ENCODE measurements at regions not wholly inside any gene's neighbourhood (a gene's known extent, or its start where the extent isn't known, plus 50 kb on each side); places are given as distances from the start of the nearest gene placed in this dataset.

- H3K4me2 ChIP-seq (ENCODE audit: extremely low read depth, insufficient read depth, low read length), result no peak overlapping the region
- H3K79me2 ChIP-seq (ENCODE audit: control insufficient read depth, insufficient read depth, low read length), result no peaks in the 10 kb centered on the region
Observed at GRCh38 chr18:68429841-68430240, 285.1 kb downstream of the TMX3 start.

GRCh38 chr18:68429111-68429510 is 285.8 kb downstream of the TMX3 start:
- DNase-seq (ENCODE audit: low read depth in 2 of 2), result no peak
- Histone ChIP-seq H3K4me1 (ENCODE audit: control insufficient read depth, extremely low read depth, insufficient read depth, low read length) (peaks cover 12% of the 10 kb centered on the region), H3K9ac (ENCODE audit: insufficient read depth, low read length) (no peak overlapping the region), H3K79me2 (ENCODE audit: control insufficient read depth, insufficient read depth, low read length) (no peaks in the 10 kb centered on the region), H4K20me1 (ENCODE audit: control insufficient read depth, extremely low read depth, insufficient read depth, low read length) (no peaks in the 10 kb centered on the region), H3K4me3 (replicated peaks in 1 of 4; ENCODE audit: control extremely low read depth in 1 of 4, insufficient read depth in 1 of 4, low read depth in 3 of 4, low read length in 4 of 4) (no peak overlapping the region), H3K27me3 (ENCODE audit: control insufficient read depth, insufficient read depth, low read length) (no peaks in the 10 kb centered on the region), H3K27ac (ENCODE audit: insufficient read depth, low read length) (peak overlapping the region; percentile 48), H3K36me3 (ENCODE audit: control insufficient read depth, insufficient read depth, low read length) (no peaks in the 10 kb centered on the region), H3K4me2 (ENCODE audit: extremely low read depth, insufficient read depth, low read length) (no peak overlapping the region), H3K9me3 (ENCODE audit: control insufficient read depth, insufficient read depth, low read depth, low read length) (no peaks in the 10 kb centered on the region), H2AFZ (ENCODE audit: low read length) (no peak overlapping the region)
- TF ChIP-seq EZH2 (IDR thresholded peaks at IDR 0.05; ENCODE audit: low read length, missing control alignments), result no peak
- TF ChIP-seq CTCF (conservative IDR thresholded peaks at IDR 0.05 in 1 of 2, IDR thresholded peaks at IDR 0.05 in 1 of 2; ENCODE audit: low read depth in 1 of 2, low read length in 2 of 2), result no peak

More at GRCh38 chr18:68429841-68430240, 285.1 kb downstream of the TMX3 start:
- H2AFZ ChIP-seq (ENCODE audit: low read length), result no peak overlapping the region
- H3K36me3 ChIP-seq (ENCODE audit: control insufficient read depth, insufficient read depth, low read length), result no peaks in the 10 kb centered on the region
- H3K9me3 ChIP-seq (ENCODE audit: control insufficient read depth, insufficient read depth, low read depth, low read length), result no peaks in the 10 kb centered on the region
- TF ChIP-seq CTCF (conservative IDR thresholded peaks at IDR 0.05 in 1 of 2, IDR thresholded peaks at IDR 0.05 in 1 of 2; ENCODE audit: low read depth in 1 of 2, low read length in 2 of 2) (no peak), EZH2 (IDR thresholded peaks at IDR 0.05; ENCODE audit: low read length, missing control alignments) (no peak)
- peaks cover 12% of the 10 kb centered on the region for H3K4me1 ChIP-seq (ENCODE audit: control insufficient read depth, extremely low read depth, insufficient read depth, low read length)
- H3K27me3 ChIP-seq (ENCODE audit: control insufficient read depth, insufficient read depth, low read length), result no peaks in the 10 kb centered on the region
- no peak overlapping the region for H3K9ac ChIP-seq (ENCODE audit: insufficient read depth, low read length)
- H3K4me3 ChIP-seq (replicated peaks in 1 of 4; ENCODE audit: control extremely low read depth in 1 of 4, insufficient read depth in 1 of 4, low read depth in 3 of 4, low read length in 4 of 4), result no peak overlapping the region
- H4K20me1 ChIP-seq (ENCODE audit: control insufficient read depth, extremely low read depth, insufficient read depth, low read length), result no peaks in the 10 kb centered on the region
- DNase-seq (ENCODE audit: low read depth in 2 of 2), result peak; percentile 40 to 79
- H3K27ac ChIP-seq (ENCODE audit: insufficient read depth, low read length), result no peak overlapping the region

GRCh38 chr18:68428661-68429060 is 286.2 kb downstream of the TMX3 start:
- no peak for TF ChIP-seq EZH2 (IDR thresholded peaks at IDR 0.05; ENCODE audit: low read length, missing control alignments)
- TF ChIP-seq CTCF (conservative IDR thresholded peaks at IDR 0.05 in 1 of 2, IDR thresholded peaks at IDR 0.05 in 1 of 2; ENCODE audit: low read depth in 1 of 2, low read length in 2 of 2), result no peak
- H3K79me2 ChIP-seq (ENCODE audit: control insufficient read depth, insufficient read depth, low read length), result no peaks in the 10 kb centered on the region
- H3K27me3 ChIP-seq (ENCODE audit: control insufficient read depth, insufficient read depth, low read length), result no peaks in the 10 kb centered on the region
- no peak overlapping the region for H2AFZ ChIP-seq (ENCODE audit: low read length)
- H3K9ac ChIP-seq (ENCODE audit: insufficient read depth, low read length), result no peak overlapping the region
- H3K9me3 ChIP-seq (ENCODE audit: control insufficient read depth, insufficient read depth, low read depth, low read length), result no peaks in the 10 kb centered on the region
- no peaks in the 10 kb centered on the region for H4K20me1 ChIP-seq (ENCODE audit: control insufficient read depth, extremely low read depth, insufficient read depth, low read length)
- DNase-seq (ENCODE audit: low read depth in 2 of 2), result peak; percentile 37 to 57
- no peak overlapping the region for H3K4me3 ChIP-seq (replicated peaks in 1 of 4; ENCODE audit: control extremely low read depth in 1 of 4, insufficient read depth in 1 of 4, low read depth in 3 of 4, low read length in 4 of 4)
- peak overlapping the region; percentile 48 for H3K27ac ChIP-seq (ENCODE audit: insufficient read depth, low read length)
- H3K4me1 ChIP-seq (ENCODE audit: control insufficient read depth, extremely low read depth, insufficient read depth, low read length), result peaks cover 12% of the 10 kb centered on the region
- H3K4me2 ChIP-seq (ENCODE audit: extremely low read depth, insufficient read depth, low read length), result no peak overlapping the region
- H3K36me3 ChIP-seq (ENCODE audit: control insufficient read depth, insufficient read depth, low read length), result no peaks in the 10 kb centered on the region
